ENCODE measurements at regions not wholly inside any gene's neighbourhood (a gene's known extent, or its start where the extent isn't known, plus 50 kb on each side); places are given as distances from the start of the nearest gene placed in this dataset.

- TF ChIP-seq POLR2A (IDR thresholded peaks at IDR 0.05), result no peak
- TF ChIP-seq, protein P1, sequence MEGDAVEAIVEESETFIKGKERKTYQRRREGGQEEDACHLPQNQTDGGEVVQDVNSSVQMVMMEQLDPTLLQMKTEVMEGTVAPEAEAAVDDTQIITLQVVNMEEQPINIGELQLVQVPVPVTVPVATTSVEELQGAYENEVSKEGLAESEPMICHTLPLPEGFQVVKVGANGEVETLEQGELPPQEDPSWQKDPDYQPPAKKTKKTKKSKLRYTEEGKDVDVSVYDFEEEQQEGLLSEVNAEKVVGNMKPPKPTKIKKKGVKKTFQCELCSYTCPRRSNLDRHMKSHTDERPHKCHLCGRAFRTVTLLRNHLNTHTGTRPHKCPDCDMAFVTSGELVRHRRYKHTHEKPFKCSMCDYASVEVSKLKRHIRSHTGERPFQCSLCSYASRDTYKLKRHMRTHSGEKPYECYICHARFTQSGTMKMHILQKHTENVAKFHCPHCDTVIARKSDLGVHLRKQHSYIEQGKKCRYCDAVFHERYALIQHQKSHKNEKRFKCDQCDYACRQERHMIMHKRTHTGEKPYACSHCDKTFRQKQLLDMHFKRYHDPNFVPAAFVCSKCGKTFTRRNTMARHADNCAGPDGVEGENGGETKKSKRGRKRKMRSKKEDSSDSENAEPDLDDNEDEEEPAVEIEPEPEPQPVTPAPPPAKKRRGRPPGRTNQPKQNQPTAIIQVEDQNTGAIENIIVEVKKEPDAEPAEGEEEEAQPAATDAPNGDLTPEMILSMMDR (IDR thresholded peaks at IDR 0.05), result no peak
- WGBS, 2 donors, result 79 to 80% methylated on average over 16 to 17 of the region's 17 CpGs
- intact Hi-C loops (cut with DNase I; ENCODE audit: low total_unique reads), result no loop called here
These were observed 179.6 kb upstream of the MKI67 start for GRCh38 chr10:128305601-128306345.

GRCh38 chr10:128306535-128306934 is 180.3 kb upstream of the MKI67 start:
- DNase-seq (ENCODE audit: low spot score in 2 of 2), result peak in 1 of 2 donors; percentile 28
- 56 to 65% methylated on average over 6 of the region's 6 CpGs for WGBS, 2 donors
- no peak overlapping the region for H3K4me3 ChIP-seq (ENCODE audit: low read depth, poor library complexity, severe bottlenecking)
- TF ChIP-seq POLR2A (IDR thresholded peaks at IDR 0.05), result no peak
- TF ChIP-seq, protein P1 (IDR thresholded peaks at IDR 0.05), result no peak
- intact Hi-C loops (cut with DNase I; ENCODE audit: low total_unique reads), result no loop called here

More at GRCh38 chr10:128305601-128306345, 179.6 kb upstream of the MKI67 start:
- DNase-seq (ENCODE audit: low spot score in 2 of 2), result no peak
- no peak overlapping the region for H3K4me3 ChIP-seq (ENCODE audit: low read depth, poor library complexity, severe bottlenecking)

GRCh38 chr10:128306966-128307365 is 180.7 kb upstream of the MKI67 start:
- intact Hi-C loops (cut with DNase I; ENCODE audit: low total_unique reads), result no loop called here
- TF ChIP-seq, protein P1 (IDR thresholded peaks at IDR 0.05), result no peak
- no peak for TF ChIP-seq POLR2A (IDR thresholded peaks at IDR 0.05)
- DNase-seq (ENCODE audit: low spot score in 2 of 2), result peak in 1 of 2 donors; percentile 9
- no peak overlapping the region for H3K4me3 ChIP-seq (ENCODE audit: low read depth, poor library complexity, severe bottlenecking)
- WGBS, 2 donors, result 69 to 92% methylated on average over 2 of the region's 2 CpGs

DNA sequence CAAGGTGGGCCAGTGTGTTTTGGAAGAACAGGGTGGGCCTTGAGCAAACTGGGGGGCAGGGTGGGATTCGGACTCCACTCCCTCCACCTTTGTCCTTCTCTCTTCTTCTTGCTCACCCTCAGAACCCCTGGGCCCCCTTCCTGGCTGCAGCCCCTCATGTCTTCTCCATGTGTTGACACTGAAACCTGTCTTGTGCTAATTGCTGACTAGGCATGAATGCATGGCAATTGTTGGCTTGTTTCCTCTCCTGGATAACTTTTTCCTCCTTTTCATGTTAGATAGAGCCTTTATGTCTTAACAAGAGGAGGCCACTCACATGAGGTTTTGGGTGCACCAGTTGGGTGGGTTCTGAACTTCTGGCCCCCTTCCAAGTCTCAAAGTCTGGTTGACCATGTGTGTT is 181.6 kb upstream of the MKI67 start:
- H3K4me3 ChIP-seq (ENCODE audit: low read depth, poor library complexity, severe bottlenecking), result no peak overlapping the region
- DNase-seq (ENCODE audit: low spot score in 2 of 2), result peak in 1 of 2 donors; percentile 64
- 82 to 90% methylated on average over 1 of the region's 1 CpG for WGBS, 2 donors
- TF ChIP-seq, protein P1 (IDR thresholded peaks at IDR 0.05), result no peak
- no peak for TF ChIP-seq POLR2A (IDR thresholded peaks at IDR 0.05)
- intact Hi-C loops (cut with DNase I; ENCODE audit: low total_unique reads), result no loop called here

DNA sequence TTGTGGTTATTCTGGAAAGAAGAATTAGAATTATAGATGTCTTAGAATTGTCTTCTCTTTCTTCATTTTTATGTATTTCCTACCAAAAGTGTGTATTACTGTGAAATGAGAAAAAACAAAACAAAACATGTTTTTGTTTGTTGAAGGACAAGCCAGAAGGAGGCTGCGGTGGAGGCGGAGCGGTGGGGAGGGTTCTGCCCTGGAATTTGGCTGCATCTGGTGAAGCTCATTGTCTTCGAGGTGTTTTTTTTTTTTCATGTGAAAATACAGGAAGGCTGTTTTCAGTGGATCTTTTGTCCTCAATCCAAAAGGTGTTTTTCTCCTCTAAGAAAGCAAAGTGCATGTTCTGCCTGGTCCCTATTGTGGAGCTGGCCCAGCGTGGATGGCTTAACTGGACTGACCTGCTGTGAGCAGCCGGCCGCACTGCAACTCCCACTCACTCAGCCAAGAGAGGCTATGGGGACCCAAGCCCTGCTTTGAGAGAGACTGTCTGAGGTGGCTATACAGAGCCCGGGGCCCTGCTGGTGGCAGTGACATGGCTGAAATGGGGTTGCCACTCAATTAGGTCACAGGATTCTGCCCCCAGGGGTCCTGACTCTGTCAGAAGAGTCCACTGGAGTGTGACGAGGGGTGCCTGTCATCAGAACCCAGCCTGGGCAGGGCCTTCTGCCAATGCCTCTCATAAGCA is 184.9 kb upstream of the MKI67 start:
- intact Hi-C loops (cut with DNase I; ENCODE audit: low total_unique reads), result no loop called here
- peak in 1 of 2 donors; percentile 82 for DNase-seq (ENCODE audit: low spot score in 2 of 2)
- no peak overlapping the region for H3K4me3 ChIP-seq (ENCODE audit: low read depth, poor library complexity, severe bottlenecking)
- TF ChIP-seq, protein P1 (IDR thresholded peaks at IDR 0.05), result no peak
- no peak for TF ChIP-seq POLR2A (IDR thresholded peaks at IDR 0.05)
- WGBS, 2 donors, result 65 to 68% methylated on average over 8 of the region's 9 CpGs

Data from lower leg skin (tissue), 4 donors.